Transverse colon (tissue), 4 donors: ENCODE measurements at regions not wholly inside any gene's neighbourhood (a gene's known extent, or its start where the extent isn't known, plus 50 kb on each side); places are given as distances from the start of the nearest gene placed in this dataset.
A peak's percentile ranks its signal among the peaks of the same experiment; 100 is the strongest.

Experiments
- DNase-seq: peaks from one replicate; pipeline ENCODE4 v3.0.0-alpha.2; 2019
- H3K27ac ChIP-seq, 4 donors: fragments of 200-600 bp; sonication (generic); 2 replicates each; pipeline ENCODE4 v1.5.1; 2016 to 2018; ENCODE audit warnings: inconsistent platforms in 4 of 4
- H3K27me3 ChIP-seq: fragments of 200-600 bp; sonication (generic); 2 replicates; pipeline ENCODE4 v1.5.1; 2017; ENCODE audit warnings: inconsistent platforms
- H3K36me3 ChIP-seq, 4 donors: fragments of 200-600 bp; sonication (generic); 2 replicates each; pipeline ENCODE4 v1.5.1; 2017 to 2019; ENCODE audit warnings: inconsistent platforms in 4 of 4
- H3K4me1 ChIP-seq, 4 donors: fragments of 200-600 bp; sonication (generic); 2 replicates each; pipeline ENCODE4 v1.5.1; 2017 to 2020; ENCODE audit warnings: inconsistent platforms in 4 of 4
- H3K4me3 ChIP-seq, 4 donors: fragments of 200-600 bp; sonication (generic); 1 replicate in 1 of 4; 2 replicates in 3 of 4; pipeline versions ENCODE4 v1.5.1 to v1.6.1; 2017 to 2019; ENCODE audit warnings: inconsistent platforms in 4 of 4
- H3K9me3 ChIP-seq, 2 donors: fragments of 200-600 bp; sonication (generic); 2 replicates each; pipeline ENCODE4 v1.5.1; 2017 to 2019; ENCODE audit warnings: inconsistent platforms in 2 of 2
- EP300 ChIP-seq: sonication (generic); formaldehyde crosslinking; IDR thresholded peaks from one replicate; pipeline ENCODE4 v1.6.1; 2017; ENCODE audit warnings: antibody characterized with exemption, low read depth
- POLR2A ChIP-seq: fragments of 450-650 bp; IDR thresholded peaks from one replicate; pipeline ENCODE4 v1.6.1; 2016; ENCODE audit warnings: antibody characterized with exemption, mild to moderate bottlenecking, moderate library complexity
- POLR2AphosphoS5 ChIP-seq, 3 donors: sonication (generic); formaldehyde crosslinking; IDR thresholded peaks; one replicate each; pipeline ENCODE4 v1.6.1; 2016; ENCODE audit warnings: antibody characterized with exemption in 3 of 3
- WGBS, 2 donors: methylation state at CpG; one replicate each; pipeline ENCODE4 v1.1.5; 2018; ENCODE audit warnings: low coverage in 1 of 2; 5-methylcytosine and 5-hydroxymethylcytosine counted together
- in situ Hi-C, 4 donors: fragments of 200-750 bp; cut with MboI; loops; one replicate each; pipeline versions ENCODE4 v1.15.0 to v1.15.1; 2017; ENCODE audit warnings: low sequenced_read_pairs in 3 of 4, low pct_ligation_motif_present in 1 of 4, low pct_unique_long_range_greater_than_20kb in 1 of 4
- intact Hi-C: fragments of 100-400 bp; cut with DNase I; formaldehyde crosslinking; loops from one replicate; pipeline ENCODE4 v1.15.1; 2023; ENCODE audit warnings: low total_unique reads
- TF ChIP-seq, protein P1 (sequence below), 5 experiments: fragments of 200-600 bp in 3 of 5; fragments of 450-650 bp in 2 of 5; sonication (generic) in 3 of 5; IDR thresholded peaks; 1 replicate in 2 of 5; 2 replicates in 3 of 5; pipeline ENCODE4 v1.5.1; 2016 to 2017; ENCODE audit warnings: antibody characterized with exemption in 5 of 5, inconsistent platforms in 3 of 5, mild to moderate bottlenecking in 2 of 5, moderate library complexity in 1 of 5

DNA sequence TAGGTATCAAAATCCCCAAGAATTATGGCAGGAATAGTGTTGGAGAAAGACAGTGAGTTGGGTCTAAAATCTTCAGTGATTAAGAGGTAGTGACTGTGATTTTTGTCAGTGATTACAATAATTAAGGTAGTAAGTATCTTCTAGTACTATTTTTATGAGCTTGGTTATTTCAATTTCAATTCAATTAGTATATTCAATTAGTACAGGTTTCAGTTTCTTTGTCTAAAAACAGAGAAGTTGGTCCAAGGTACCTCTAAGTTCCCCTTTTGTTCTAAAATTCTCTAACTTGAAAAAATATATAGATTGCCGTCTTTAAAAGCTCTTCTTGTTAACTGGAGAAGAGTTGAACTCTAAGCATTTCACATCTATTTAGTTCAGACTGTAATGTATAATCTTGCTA lies 82.9 kb downstream of the OTUD1 start:
- H3K36me3 ChIP-seq: no peaks in the 10 kb centered on the region
- WGBS, 2 donors: 64 to 82% methylated on average over 1 of the region's 1 CpG
- H3K27ac ChIP-seq: no peak overlapping the region
- TF ChIP-seq EP300: no peak
- no peak for TF ChIP-seq POLR2A
- no peak for TF ChIP-seq POLR2AphosphoS5 (IDR thresholded peaks at IDR 0.05)
- TF ChIP-seq, protein P1, sequence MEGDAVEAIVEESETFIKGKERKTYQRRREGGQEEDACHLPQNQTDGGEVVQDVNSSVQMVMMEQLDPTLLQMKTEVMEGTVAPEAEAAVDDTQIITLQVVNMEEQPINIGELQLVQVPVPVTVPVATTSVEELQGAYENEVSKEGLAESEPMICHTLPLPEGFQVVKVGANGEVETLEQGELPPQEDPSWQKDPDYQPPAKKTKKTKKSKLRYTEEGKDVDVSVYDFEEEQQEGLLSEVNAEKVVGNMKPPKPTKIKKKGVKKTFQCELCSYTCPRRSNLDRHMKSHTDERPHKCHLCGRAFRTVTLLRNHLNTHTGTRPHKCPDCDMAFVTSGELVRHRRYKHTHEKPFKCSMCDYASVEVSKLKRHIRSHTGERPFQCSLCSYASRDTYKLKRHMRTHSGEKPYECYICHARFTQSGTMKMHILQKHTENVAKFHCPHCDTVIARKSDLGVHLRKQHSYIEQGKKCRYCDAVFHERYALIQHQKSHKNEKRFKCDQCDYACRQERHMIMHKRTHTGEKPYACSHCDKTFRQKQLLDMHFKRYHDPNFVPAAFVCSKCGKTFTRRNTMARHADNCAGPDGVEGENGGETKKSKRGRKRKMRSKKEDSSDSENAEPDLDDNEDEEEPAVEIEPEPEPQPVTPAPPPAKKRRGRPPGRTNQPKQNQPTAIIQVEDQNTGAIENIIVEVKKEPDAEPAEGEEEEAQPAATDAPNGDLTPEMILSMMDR (IDR thresholded peaks at IDR 0.05): no peak
- in situ Hi-C loops (loop anchor here in 2 of 4 donors (5.0 to 10.0 kb wide), 2 partner anchors 204 to 207 kb away; no protein-coding TSS in a partner anchor), intact Hi-C loops (no loop called here)
- H3K4me3 ChIP-seq: no peak overlapping the region
- H3K27me3 ChIP-seq: no peaks in the 10 kb centered on the region
- H3K9me3 ChIP-seq: no peaks in the 10 kb centered on the region
- H3K4me1 ChIP-seq: no peaks in the 10 kb centered on the region
- no peak for DNase-seq

DNA sequence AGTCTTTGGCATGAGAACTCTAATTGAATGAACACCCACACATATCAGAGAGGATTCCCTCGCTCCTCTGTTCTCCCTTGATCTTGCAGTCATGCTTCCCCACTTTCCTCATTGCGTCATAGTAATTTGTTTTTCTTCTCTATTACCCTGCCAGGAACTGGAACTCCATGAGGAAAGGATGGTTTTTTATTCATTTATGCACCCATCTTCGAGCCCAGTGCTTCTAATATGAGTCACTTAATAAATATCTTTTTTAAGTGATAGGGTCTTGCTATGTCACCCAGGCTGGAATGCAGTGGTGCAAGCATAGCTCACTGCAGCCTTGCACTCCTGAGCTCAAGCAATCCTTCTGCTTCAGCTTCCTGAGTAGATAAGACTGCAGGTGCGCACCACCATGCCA lies 83.5 kb downstream of the OTUD1 start:
- no peaks in the 10 kb centered on the region for H3K9me3 ChIP-seq
- DNase-seq: no peak
- no peaks in the 10 kb centered on the region for H3K36me3 ChIP-seq
- no peaks in the 10 kb centered on the region for H3K4me1 ChIP-seq
- in situ Hi-C loops (loop anchor here in 2 of 4 donors (5.0 to 10.0 kb wide), 2 partner anchors 205 to 208 kb away; no protein-coding TSS in a partner anchor), intact Hi-C loops (no loop called here)
- 61 to 100% methylated on average over 1 to 4 of the region's 4 CpGs for WGBS, 2 donors
- H3K27me3 ChIP-seq: no peaks in the 10 kb centered on the region
- TF ChIP-seq EP300 (no peak), POLR2AphosphoS5 (IDR thresholded peaks at IDR 0.05) (no peak), POLR2A (no peak)
- TF ChIP-seq, protein P1 (IDR thresholded peaks at IDR 0.05): no peak
- H3K27ac ChIP-seq: no peak overlapping the region
- H3K4me3 ChIP-seq: no peak overlapping the region

DNA sequence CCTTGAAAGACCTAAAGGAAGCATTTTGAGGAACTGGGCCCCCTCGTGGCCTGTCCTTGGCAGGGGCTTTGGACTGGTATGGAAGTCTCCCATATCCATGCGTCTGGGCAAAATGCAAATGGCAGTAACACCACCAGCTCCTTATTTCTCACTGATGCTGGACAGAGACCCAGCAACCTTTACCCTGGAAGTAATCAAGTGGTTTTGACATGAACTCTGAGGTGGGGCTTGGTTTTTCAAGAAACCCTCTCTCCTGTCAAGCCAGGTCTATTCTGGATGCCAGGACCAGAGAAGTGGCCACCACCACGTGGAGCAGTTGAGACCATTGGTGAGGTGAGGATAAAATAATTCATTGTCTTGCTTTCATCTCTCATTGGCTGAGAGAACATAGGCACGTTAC lies 84.4 kb downstream of the OTUD1 start:
- H3K4me3 ChIP-seq: no peak overlapping the region
- no peaks in the 10 kb centered on the region for H3K36me3 ChIP-seq
- no peak for DNase-seq
- no peaks in the 10 kb centered on the region for H3K4me1 ChIP-seq
- TF ChIP-seq, protein P1 (IDR thresholded peaks at IDR 0.05): no peak
- no peak for TF ChIP-seq POLR2AphosphoS5 (IDR thresholded peaks at IDR 0.05)
- TF ChIP-seq EP300: no peak
- TF ChIP-seq POLR2A: no peak
- H3K27ac ChIP-seq: no peak overlapping the region
- no peaks in the 10 kb centered on the region for H3K9me3 ChIP-seq
- in situ Hi-C loops: loop anchor here in 2 of 4 donors (5.0 to 10.0 kb wide), 2 partner anchors 206 to 208 kb away; no protein-coding TSS in a partner anchor
- 53 to 59% methylated on average over 2 to 4 of the region's 4 CpGs for whole genome bisulfite sequencing, 2 donors
- intact Hi-C loops: no loop called here
- no peaks in the 10 kb centered on the region for H3K27me3 ChIP-seq

DNA sequence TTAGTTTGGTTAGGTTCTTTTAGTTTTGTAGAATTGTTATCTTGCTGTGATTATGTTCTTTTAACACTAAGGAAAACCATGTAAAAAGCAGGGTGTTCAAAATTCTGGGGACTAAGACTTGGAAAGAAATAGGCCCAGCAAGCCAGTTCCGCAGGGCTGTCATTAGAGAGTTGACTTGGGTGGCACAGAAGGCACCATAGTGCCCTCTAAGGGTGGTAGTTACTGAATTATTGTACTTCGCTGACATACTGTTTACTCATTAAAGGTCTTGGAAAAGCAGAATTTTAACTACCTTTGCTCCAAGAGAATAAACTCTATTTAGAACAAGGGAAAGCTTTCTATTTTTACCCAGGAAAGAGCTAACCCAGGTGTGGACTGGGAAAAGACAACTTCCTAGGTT lies 86.5 kb downstream of the OTUD1 start:
- H3K4me1 ChIP-seq: no peaks in the 10 kb centered on the region
- WGBS, 2 donors: 44 to 50% methylated on average over 2 of the region's 2 CpGs
- H3K27me3 ChIP-seq: no peaks in the 10 kb centered on the region
- no peaks in the 10 kb centered on the region for H3K9me3 ChIP-seq
- in situ Hi-C loops (loop anchor here in 2 of 4 donors (10.0 to 25.0 kb wide), 3 partner anchors 211 to 388 kb away; no protein-coding TSS in a partner anchor), intact Hi-C loops (loop anchor here (5.0 kb wide), 1 partner anchor 208 kb away; no protein-coding TSS in a partner anchor)
- H3K36me3 ChIP-seq: no peaks in the 10 kb centered on the region
- TF ChIP-seq, protein P1 (IDR thresholded peaks at IDR 0.05): peak; percentile 42 to 54 (median 46)
- no peak for TF ChIP-seq POLR2A
- no peak overlapping the region for H3K27ac ChIP-seq
- DNase-seq: peak; percentile 19
- H3K4me3 ChIP-seq: no peak overlapping the region
